Activated T-helper 2 cell treated with anti-CD3 and anti-CD28 coated beads, Interferon-gamma antibody, Interleukin-2, Interleukin-4, amounts not matched to agents 10 μg/mL and 5 μg/mL and 100 μg/mL, durations not matched to agents 14 hours and 24 hours and 36 hours (primary cell): ENCODE measurements at regions not wholly inside any gene's neighbourhood (a gene's known extent, or its start where the extent isn't known, plus 50 kb on each side); places are given as distances from the start of the nearest gene placed in this dataset.
"Not testable (repeated sequence)": the region's sequence is repeated elsewhere in the genome, so short reads cannot be mapped to it uniquely, and the experiment has no call there.

Experiments used
- DNase-seq: peaks from one replicate; pipeline ENCODE4 v3.0.0; 2021; ENCODE audit warnings: low spot score
- H3K27ac Mint-ChIP-seq: one replicate; pipeline ENCODE4 v1.8.0; 2021; ENCODE audit warnings: mixed read lengths
- H3K27me3 Mint-ChIP-seq: one replicate; pipeline ENCODE4 v1.8.0; 2021; ENCODE audit warnings: low read depth, mixed read lengths
- H3K36me3 Mint-ChIP-seq: one replicate; pipeline ENCODE4 v1.8.0; 2021; ENCODE audit warnings: low read depth, mixed read lengths
- H3K4me1 Mint-ChIP-seq: one replicate; pipeline ENCODE4 v1.8.0; 2021; ENCODE audit warnings: low read depth, mixed read lengths
- H3K4me3 Mint-ChIP-seq: one replicate; pipeline ENCODE4 v1.8.0; 2021; ENCODE audit warnings: low read depth, mild to moderate bottlenecking, moderate library complexity, mixed read lengths
- H3K9me3 Mint-ChIP-seq: one replicate; pipeline ENCODE4 v1.8.0; 2021; ENCODE audit warnings: mixed read lengths
- intact Hi-C: fragments of 100-400 bp; cut with micrococcal nuclease; formaldehyde crosslinking; loops from one replicate; pipeline ENCODE4 v1.15.1; 2023

- H3K27ac Mint-ChIP-seq, H3K36me3 Mint-ChIP-seq, intact Hi-C loops, H3K27me3 Mint-ChIP-seq, H3K4me1 Mint-ChIP-seq, H3K4me3 Mint-ChIP-seq, DNase-seq, H3K9me3 Mint-ChIP-seq: not testable (repeated sequence)
Observed at GRCh38 chr2:37722971-37723370, 51.5 kb upstream of the CDC42EP3 start.

- no peak for DNase-seq
- peaks cover 7% of the 10 kb centered on the region for H3K27me3 Mint-ChIP-seq
- peaks cover 2% of the 10 kb centered on the region for H3K4me1 Mint-ChIP-seq
- no peak overlapping the region for H3K27ac Mint-ChIP-seq
- no peaks in the 10 kb centered on the region for H3K36me3 Mint-ChIP-seq
- H3K9me3 Mint-ChIP-seq, result no peaks in the 10 kb centered on the region
- intact Hi-C loops, result no loop called here
- H3K4me3 Mint-ChIP-seq, result no peak overlapping the region
Observed at GRCh38 chr2:37730037-37730818, 58.8 kb upstream of the CDC42EP3 start.

DNA sequence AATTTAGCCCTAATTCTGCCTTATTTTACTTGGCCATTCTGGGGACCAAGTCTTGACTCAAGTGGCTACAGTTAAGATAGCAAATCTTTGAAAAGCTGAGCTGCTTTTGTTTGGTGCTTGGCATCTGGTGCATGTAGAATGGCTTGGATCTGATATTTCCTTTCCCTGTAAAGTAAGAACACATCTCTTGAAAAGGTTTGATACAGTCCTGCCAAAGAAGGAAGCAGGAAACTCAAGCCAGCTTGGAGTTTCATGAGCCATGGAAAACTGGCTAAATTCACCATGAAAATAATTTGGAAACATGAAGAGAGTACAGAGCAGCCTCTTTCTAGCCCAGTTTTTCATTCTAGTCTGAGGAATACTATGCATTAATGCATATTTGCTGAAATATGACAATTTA is 61.0 kb upstream of the CDC42EP3 start:
- H3K4me3 Mint-ChIP-seq, H3K4me1 Mint-ChIP-seq, H3K27ac Mint-ChIP-seq, H3K9me3 Mint-ChIP-seq, H3K27me3 Mint-ChIP-seq, DNase-seq, intact Hi-C loops, H3K36me3 Mint-ChIP-seq: not testable (repeated sequence)

DNA sequence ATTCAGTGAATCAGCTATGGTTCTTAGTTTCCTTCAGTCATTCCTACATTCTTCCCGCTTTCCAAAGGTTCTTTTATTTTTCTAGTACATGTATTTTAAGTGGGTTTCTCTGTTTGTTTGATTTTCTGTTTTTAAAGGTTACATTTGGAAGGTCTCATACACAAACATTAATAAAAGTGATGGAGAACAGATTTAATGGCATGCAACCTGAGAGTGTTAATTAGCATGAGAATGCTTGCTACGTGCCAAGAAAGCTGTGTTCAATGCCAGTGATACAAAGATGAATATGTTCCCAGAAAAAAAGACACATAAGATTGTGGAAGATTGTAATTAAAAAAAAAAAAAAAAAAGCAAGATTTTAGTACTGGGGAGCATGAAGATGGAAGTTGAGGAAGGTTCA is 61.8 kb upstream of the CDC42EP3 start:
- Mint-ChIP-seq H3K9me3 (no peaks in the 10 kb centered on the region), H3K4me3 (no peak overlapping the region), H3K27me3 (peaks cover 7% of the 10 kb centered on the region), H3K36me3 (no peaks in the 10 kb centered on the region), H3K27ac (no peak overlapping the region), H3K4me1 (peaks cover 2% of the 10 kb centered on the region)
- intact Hi-C loops, result no loop called here
- no peak for DNase-seq

DNA sequence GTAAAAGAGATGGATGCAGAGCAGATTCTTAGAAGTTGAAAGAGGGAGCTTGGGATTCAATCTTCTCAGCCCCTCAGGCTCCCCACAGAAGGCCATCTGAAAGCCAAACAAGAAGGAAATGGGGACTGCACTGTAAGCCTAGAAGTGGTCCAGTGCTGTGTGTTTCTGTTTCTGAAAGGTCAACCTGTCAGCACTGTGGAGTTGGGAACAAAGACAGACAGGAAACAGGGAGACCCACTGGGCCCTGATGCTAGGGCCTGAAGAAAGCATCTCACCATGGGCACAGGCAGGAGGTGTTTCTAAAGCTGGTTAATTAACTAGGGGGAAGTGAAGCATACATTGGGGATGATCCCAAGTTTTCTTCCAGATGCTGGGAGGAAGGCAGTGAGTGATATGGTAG is 62.5 kb upstream of the CDC42EP3 start:
- H3K4me1 Mint-ChIP-seq, intact Hi-C loops, DNase-seq, H3K27me3 Mint-ChIP-seq, H3K9me3 Mint-ChIP-seq, H3K4me3 Mint-ChIP-seq, H3K36me3 Mint-ChIP-seq, H3K27ac Mint-ChIP-seq: not testable (repeated sequence)

DNA sequence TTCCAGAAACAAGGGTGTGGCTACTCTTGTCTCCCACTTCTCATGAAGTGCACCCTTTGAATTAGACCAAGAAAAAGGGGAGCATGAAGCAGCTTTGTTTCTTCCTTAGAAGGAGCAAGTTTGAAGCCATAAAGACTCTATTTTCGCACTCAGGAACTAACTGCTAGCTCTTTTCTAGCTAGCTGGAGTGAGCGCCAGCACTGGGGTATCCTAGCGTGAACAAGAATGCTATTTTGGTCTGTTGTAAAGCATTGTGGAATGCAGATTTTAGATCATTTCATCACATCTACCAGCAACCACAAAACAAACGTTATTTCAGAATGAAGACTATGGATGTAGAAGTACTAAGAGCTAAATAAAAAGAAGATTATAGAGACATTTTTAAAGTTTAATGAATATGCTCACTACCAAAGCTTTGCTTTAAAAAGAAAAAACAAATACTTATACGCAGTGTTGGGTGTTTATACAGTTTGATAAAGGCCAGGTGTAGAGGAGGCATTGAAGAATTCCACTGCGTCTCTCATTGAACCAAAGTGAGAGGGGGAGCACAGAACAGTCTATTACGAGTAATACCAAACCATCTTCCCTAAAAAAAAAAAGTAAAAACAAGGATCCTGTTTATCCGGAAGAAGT is 63.6 kb upstream of the CDC42EP3 start:
- H3K27me3 Mint-ChIP-seq, intact Hi-C loops, H3K27ac Mint-ChIP-seq: not testable (repeated sequence)

GRCh38 chr2:37735524-37735910 is 64.1 kb upstream of the CDC42EP3 start:
- intact Hi-C loops, H3K4me3 Mint-ChIP-seq, DNase-seq, H3K27me3 Mint-ChIP-seq, H3K27ac Mint-ChIP-seq, H3K36me3 Mint-ChIP-seq, H3K9me3 Mint-ChIP-seq, H3K4me1 Mint-ChIP-seq: not testable (repeated sequence)

More for the DNA sequence above, 63.6 kb upstream of the CDC42EP3 start:
- DNase-seq, H3K36me3 Mint-ChIP-seq, H3K4me3 Mint-ChIP-seq, H3K9me3 Mint-ChIP-seq, H3K4me1 Mint-ChIP-seq: not testable (repeated sequence)

DNA sequence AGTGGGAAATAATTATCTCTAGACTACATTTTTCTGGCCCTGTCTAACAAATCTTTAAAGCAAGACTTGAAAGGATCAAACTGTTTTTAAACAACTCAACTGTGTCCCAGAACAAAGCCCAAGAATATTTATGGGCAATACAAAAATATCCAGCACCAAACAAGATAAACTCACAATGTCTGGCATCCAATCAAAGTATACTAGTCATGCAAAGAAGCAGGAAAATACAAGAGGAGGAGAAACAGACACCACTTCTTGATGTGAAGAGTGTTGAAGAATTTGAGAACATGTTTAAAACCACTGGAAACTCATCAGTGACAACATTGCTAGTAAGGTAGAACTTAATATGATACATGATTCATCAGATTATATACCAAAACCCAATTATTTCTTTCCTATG is 66.1 kb upstream of the CDC42EP3 start:
- H3K36me3 Mint-ChIP-seq, result no peaks in the 10 kb centered on the region
- no peak overlapping the region for H3K27ac Mint-ChIP-seq
- intact Hi-C loops, result no loop called here
- H3K9me3 Mint-ChIP-seq, result no peaks in the 10 kb centered on the region
- no peaks in the 10 kb centered on the region for H3K4me1 Mint-ChIP-seq
- peaks cover 6% of the 10 kb centered on the region for H3K27me3 Mint-ChIP-seq
- H3K4me3 Mint-ChIP-seq, result no peak overlapping the region
- DNase-seq, result no peak

- no peak overlapping the region for H3K4me3 Mint-ChIP-seq
- DNase-seq, result no peak
- H3K4me1 Mint-ChIP-seq, result no peaks in the 10 kb centered on the region
- intact Hi-C loops, result no loop called here
- H3K9me3 Mint-ChIP-seq, result no peaks in the 10 kb centered on the region
- peaks cover 1% of the 10 kb centered on the region for H3K27me3 Mint-ChIP-seq
- no peaks in the 10 kb centered on the region for H3K36me3 Mint-ChIP-seq
- no peak overlapping the region for H3K27ac Mint-ChIP-seq
Observed at GRCh38 chr2:37738266-37738885, 66.9 kb upstream of the CDC42EP3 start.

GRCh38 chr2:37739153-37739552 is 67.7 kb upstream of the CDC42EP3 start:
- Mint-ChIP-seq H3K4me3 (no peak overlapping the region), H3K27me3 (no peaks in the 10 kb centered on the region), H3K36me3 (no peaks in the 10 kb centered on the region), H3K9me3 (no peaks in the 10 kb centered on the region), H3K4me1 (no peaks in the 10 kb centered on the region), H3K27ac (no peak overlapping the region)
- intact Hi-C loops, result no loop called here
- DNase-seq, result no peak

- no peaks in the 10 kb centered on the region for H3K4me1 Mint-ChIP-seq
- DNase-seq, result no peak
- no peaks in the 10 kb centered on the region for H3K36me3 Mint-ChIP-seq
- H3K27ac Mint-ChIP-seq, result no peak overlapping the region
- H3K4me3 Mint-ChIP-seq, result no peak overlapping the region
- intact Hi-C loops, result no loop called here
- H3K9me3 Mint-ChIP-seq, result no peaks in the 10 kb centered on the region
- H3K27me3 Mint-ChIP-seq, result peaks cover 2% of the 10 kb centered on the region
Observed at GRCh38 chr2:37740164-37740739, 68.8 kb upstream of the CDC42EP3 start.

- no peak overlapping the region for H3K4me3 Mint-ChIP-seq
- H3K27ac Mint-ChIP-seq, result no peak overlapping the region
- no peaks in the 10 kb centered on the region for H3K9me3 Mint-ChIP-seq
- intact Hi-C loops, result no loop called here
- no peaks in the 10 kb centered on the region for H3K4me1 Mint-ChIP-seq
- no peak for DNase-seq
- peaks cover 2% of the 10 kb centered on the region for H3K27me3 Mint-ChIP-seq
- H3K36me3 Mint-ChIP-seq, result no peaks in the 10 kb centered on the region
Observed at GRCh38 chr2:37742286-37742685, 70.8 kb upstream of the CDC42EP3 start.

- DNase-seq, result no peak
- Mint-ChIP-seq H3K27ac (no peak overlapping the region), H3K9me3 (no peaks in the 10 kb centered on the region), H3K4me3 (no peak overlapping the region), H3K27me3 (peaks cover 2% of the 10 kb centered on the region), H3K4me1 (no peaks in the 10 kb centered on the region), H3K36me3 (no peaks in the 10 kb centered on the region)
- intact Hi-C loops, result no loop called here
Observed at GRCh38 chr2:37744010-37744409, 72.6 kb upstream of the CDC42EP3 start.
